ENCODE measurements at regions not wholly inside any gene's neighbourhood (a gene's known extent, or its start where the extent isn't known, plus 50 kb on each side); places are given as distances from the start of the nearest gene placed in this dataset.

- Histone ChIP-seq H3K4ac (replicated peaks; ENCODE audit: insufficient read length, low read depth, low read length) (no peak overlapping the region), H4K5ac (ENCODE audit: insufficient read length, low read depth, low read length) (no peak overlapping the region), H2BK12ac (ENCODE audit: low read depth, low read length) (no peak overlapping the region), H2AFZ (ENCODE audit: low read length) (no peak overlapping the region), H3K9ac (replicated peaks in 1 of 4; ENCODE audit: extremely low read depth in 1 of 4, low read depth in 3 of 4, low read length in 3 of 4) (no peak overlapping the region), H3K79me1 (ENCODE audit: low read depth, low read length) (no peaks in the 10 kb centered on the region), H3K27me3 (replicated peaks in 1 of 4; ENCODE audit: control insufficient read depth in 3 of 4, extremely low read depth in 1 of 4, insufficient read depth in 3 of 4, low read length in 3 of 4) (no peaks in the 10 kb centered on the region), H3K4me1 (replicated peaks in 1 of 4; ENCODE audit: control insufficient read depth in 3 of 4, insufficient read depth in 4 of 4, low read length in 3 of 4) (no peaks in the 10 kb centered on the region), H2BK120ac (replicated peaks; ENCODE audit: low read depth, low read length) (no peak overlapping the region), H4K20me1 (replicated peaks in 1 of 2; ENCODE audit: control insufficient read depth in 1 of 2, insufficient read depth in 2 of 2, low read length in 2 of 2) (no peaks in the 10 kb centered on the region), H3K79me2 (ENCODE audit: control insufficient read depth in 1 of 2, insufficient read depth in 2 of 2, low read length in 2 of 2) (no peaks in the 10 kb centered on the region), H2BK5ac (ENCODE audit: low read depth, low read length) (no peak overlapping the region), H3K14ac (ENCODE audit: insufficient read length) (no peak overlapping the region), H3K23me2 (ENCODE audit: low read depth, low read length) (no peaks in the 10 kb centered on the region), H4K8ac (ENCODE audit: extremely low read depth, insufficient read depth, low read length) (no peak overlapping the region), H3K4me2 (ENCODE audit: insufficient read depth in 1 of 2, low read depth in 2 of 2, low read length in 2 of 2) (no peak overlapping the region), H3K27ac (ENCODE audit: low read depth, low read length) (no peak overlapping the region), H2AK5ac (ENCODE audit: low read depth, low read length) (no peak overlapping the region), H2BK20ac (ENCODE audit: low read length) (no peak overlapping the region), H3K23ac (ENCODE audit: insufficient read length) (no peak overlapping the region), H3K9me3 (ENCODE audit: insufficient read depth in 2 of 2, low read depth in 1 of 2, low read length in 1 of 2) (no peaks in the 10 kb centered on the region), H4K91ac (replicated peaks; ENCODE audit: insufficient read length, low read length) (no peak overlapping the region), H3K56ac (replicated peaks; ENCODE audit: insufficient read length, low read depth, low read length) (no peak overlapping the region), H3K18ac (ENCODE audit: extremely low read depth, low read length) (no peak overlapping the region), H2BK15ac (ENCODE audit: low read length) (no peak overlapping the region), H3K36me3 (ENCODE audit: control insufficient read depth in 2 of 4, insufficient read depth in 4 of 4, low read length in 3 of 4) (no peaks in the 10 kb centered on the region), H3K4me3 (ENCODE audit: extremely low read depth in 1 of 4, insufficient read depth in 2 of 4, low read depth in 3 of 4, low read length in 4 of 4) (no peak overlapping the region)
- DNase-seq (ENCODE audit: low read depth in 1 of 2, low spot score in 2 of 2) (no peak), FAIRE-seq (no peak)
- 5% methylated on average over 1 of the region's 1 CpG; no CpG with 5 or more reads in 1 of the 2 experiments for WGBS, 2 experiments (ENCODE audit: extremely low coverage in 1 of 2, insufficient coverage in 1 of 2, insufficient read length in 1 of 2, insufficient replicate concordance in 2 of 2, low coverage in 1 of 2, low lambda C conversion rate in 2 of 2, missing lambda C conversion rate in 1 of 2)
- POLR2A ChIA-PET (ENCODE audit: partially characterized antibody): no interaction called here
- TF ChIP-seq JUN (IDR thresholded peaks at IDR 0.05; ENCODE audit: low read depth, low read length) (no peak), SUZ12 (IDR thresholded peaks at IDR 0.05; ENCODE audit: low read length) (no peak), KDM5A (IDR thresholded peaks at IDR 0.05; ENCODE audit: low read length) (no peak), HDAC6 (IDR thresholded peaks at IDR 0.05; ENCODE audit: low read depth, low read length) (no peak), CHD1 (IDR thresholded peaks at IDR 0.05; ENCODE audit: low read depth, low read length) (no peak), MAFK (IDR thresholded peaks at IDR 0.05; ENCODE audit: low read depth, low read length) (no peak), TAF7 (optimal IDR thresholded peaks at IDR 0.05; ENCODE audit: borderline replicate concordance, low read depth, low read length) (no peak), RAD21 (IDR thresholded peaks at IDR 0.05 in 1 of 2, conservative IDR thresholded peaks at IDR 0.05 in 1 of 2; ENCODE audit: low read depth in 2 of 2, low read length in 2 of 2) (no peak), SP4 (IDR thresholded peaks at IDR 0.05; ENCODE audit: low read length) (no peak), CBX5 (IDR thresholded peaks at IDR 0.05; ENCODE audit: low read depth, low read length) (no peak), POLR2AphosphoS5 (IDR thresholded peaks at IDR 0.05; ENCODE audit: low read depth, low read length) (no peak), BRCA1 (IDR thresholded peaks at IDR 0.05; ENCODE audit: low read depth, low read length) (no peak), EGR1 (IDR thresholded peaks at IDR 0.05; ENCODE audit: borderline replicate concordance, low read depth, low read length) (no peak)
- CTCF ChIA-PET (ENCODE audit: partially characterized antibody): no interaction called here
These were observed 435.0 kb upstream of the KLF12 start for GRCh38 chr13:74569251-74569650.
